ENCODE measurements at regions not wholly inside any gene's neighbourhood (a gene's known extent, or its start where the extent isn't known, plus 50 kb on each side); places are given as distances from the start of the nearest gene placed in this dataset.

DNA sequence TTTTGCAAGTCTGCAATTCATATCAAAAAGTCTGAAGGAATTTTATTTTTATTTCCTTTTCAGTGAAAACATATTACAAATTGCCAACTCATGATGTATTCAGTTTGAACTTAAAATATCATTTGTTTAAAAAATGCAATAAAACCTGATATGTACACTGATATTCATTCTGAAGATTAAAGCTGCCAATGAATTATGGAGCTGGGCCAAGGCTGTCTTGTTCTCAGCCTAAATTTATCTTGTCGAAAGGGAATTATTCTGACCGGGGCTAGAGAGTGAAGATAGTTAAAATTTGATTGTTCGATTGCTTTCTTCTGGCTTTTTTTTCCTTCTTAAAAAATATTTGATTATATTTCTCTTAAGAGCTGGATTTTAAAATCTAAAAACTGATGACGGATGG lies 54.0 kb upstream of the RBFOX1 start:
- H3K79me2 ChIP-seq (ENCODE audit: control insufficient read depth, insufficient read depth, low read length): no peaks in the 10 kb centered on the region
- TF ChIP-seq EZH2 (IDR thresholded peaks at IDR 0.05; ENCODE audit: low read length, missing control alignments): no peak
- TF ChIP-seq, protein P1, sequence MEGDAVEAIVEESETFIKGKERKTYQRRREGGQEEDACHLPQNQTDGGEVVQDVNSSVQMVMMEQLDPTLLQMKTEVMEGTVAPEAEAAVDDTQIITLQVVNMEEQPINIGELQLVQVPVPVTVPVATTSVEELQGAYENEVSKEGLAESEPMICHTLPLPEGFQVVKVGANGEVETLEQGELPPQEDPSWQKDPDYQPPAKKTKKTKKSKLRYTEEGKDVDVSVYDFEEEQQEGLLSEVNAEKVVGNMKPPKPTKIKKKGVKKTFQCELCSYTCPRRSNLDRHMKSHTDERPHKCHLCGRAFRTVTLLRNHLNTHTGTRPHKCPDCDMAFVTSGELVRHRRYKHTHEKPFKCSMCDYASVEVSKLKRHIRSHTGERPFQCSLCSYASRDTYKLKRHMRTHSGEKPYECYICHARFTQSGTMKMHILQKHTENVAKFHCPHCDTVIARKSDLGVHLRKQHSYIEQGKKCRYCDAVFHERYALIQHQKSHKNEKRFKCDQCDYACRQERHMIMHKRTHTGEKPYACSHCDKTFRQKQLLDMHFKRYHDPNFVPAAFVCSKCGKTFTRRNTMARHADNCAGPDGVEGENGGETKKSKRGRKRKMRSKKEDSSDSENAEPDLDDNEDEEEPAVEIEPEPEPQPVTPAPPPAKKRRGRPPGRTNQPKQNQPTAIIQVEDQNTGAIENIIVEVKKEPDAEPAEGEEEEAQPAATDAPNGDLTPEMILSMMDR (conservative IDR thresholded peaks at IDR 0.05 in 1 of 2, IDR thresholded peaks at IDR 0.05 in 1 of 2; ENCODE audit: low read depth in 1 of 2, low read length in 2 of 2): no peak
- no peak for DNase-seq (ENCODE audit: low read depth in 2 of 2)
- H2AFZ ChIP-seq (ENCODE audit: low read length): no peak overlapping the region
- H3K4me1 ChIP-seq (ENCODE audit: control insufficient read depth, extremely low read depth, insufficient read depth, low read length): no peaks in the 10 kb centered on the region
- no peaks in the 10 kb centered on the region for H3K9me3 ChIP-seq (ENCODE audit: control insufficient read depth, insufficient read depth, low read depth, low read length)
- no peak overlapping the region for H3K27ac ChIP-seq (ENCODE audit: insufficient read depth, low read length)
- H4K20me1 ChIP-seq (ENCODE audit: control insufficient read depth, extremely low read depth, insufficient read depth, low read length): no peaks in the 10 kb centered on the region
- no peaks in the 10 kb centered on the region for H3K27me3 ChIP-seq (ENCODE audit: control insufficient read depth, insufficient read depth, low read length)
- no peak overlapping the region for H3K9ac ChIP-seq (ENCODE audit: insufficient read depth, low read length)
- no peak overlapping the region for H3K4me3 ChIP-seq (replicated peaks in 1 of 4; ENCODE audit: control extremely low read depth in 1 of 4, insufficient read depth in 1 of 4, low read depth in 3 of 4, low read length in 4 of 4)
- no peaks in the 10 kb centered on the region for H3K36me3 ChIP-seq (ENCODE audit: control insufficient read depth, insufficient read depth, low read length)
- H3K4me2 ChIP-seq (ENCODE audit: extremely low read depth, insufficient read depth, low read length): no peak overlapping the region

GRCh38 chr16:7272567-7273158 lies 60.0 kb upstream of the RBFOX1 start:
- no peak overlapping the region for H3K4me2 ChIP-seq (ENCODE audit: extremely low read depth, insufficient read depth, low read length)
- H4K20me1 ChIP-seq (ENCODE audit: control insufficient read depth, extremely low read depth, insufficient read depth, low read length): no peaks in the 10 kb centered on the region
- no peak overlapping the region for H3K27ac ChIP-seq (ENCODE audit: insufficient read depth, low read length)
- no peak for TF ChIP-seq EZH2 (IDR thresholded peaks at IDR 0.05; ENCODE audit: low read length, missing control alignments)
- TF ChIP-seq, protein P1 (conservative IDR thresholded peaks at IDR 0.05 in 1 of 2, IDR thresholded peaks at IDR 0.05 in 1 of 2; ENCODE audit: low read depth in 1 of 2, low read length in 2 of 2): no peak
- no peaks in the 10 kb centered on the region for H3K4me1 ChIP-seq (ENCODE audit: control insufficient read depth, extremely low read depth, insufficient read depth, low read length)
- no peaks in the 10 kb centered on the region for H3K79me2 ChIP-seq (ENCODE audit: control insufficient read depth, insufficient read depth, low read length)
- H3K36me3 ChIP-seq (ENCODE audit: control insufficient read depth, insufficient read depth, low read length): no peaks in the 10 kb centered on the region
- DNase-seq (ENCODE audit: low read depth in 2 of 2): no peak
- H3K9me3 ChIP-seq (ENCODE audit: control insufficient read depth, insufficient read depth, low read depth, low read length): no peaks in the 10 kb centered on the region
- no peak overlapping the region for H3K9ac ChIP-seq (ENCODE audit: insufficient read depth, low read length)
- H2AFZ ChIP-seq (ENCODE audit: low read length): no peak overlapping the region
- H3K27me3 ChIP-seq (ENCODE audit: control insufficient read depth, insufficient read depth, low read length): no peaks in the 10 kb centered on the region
- no peak overlapping the region for H3K4me3 ChIP-seq (replicated peaks in 1 of 4; ENCODE audit: control extremely low read depth in 1 of 4, insufficient read depth in 1 of 4, low read depth in 3 of 4, low read length in 4 of 4)

DNA sequence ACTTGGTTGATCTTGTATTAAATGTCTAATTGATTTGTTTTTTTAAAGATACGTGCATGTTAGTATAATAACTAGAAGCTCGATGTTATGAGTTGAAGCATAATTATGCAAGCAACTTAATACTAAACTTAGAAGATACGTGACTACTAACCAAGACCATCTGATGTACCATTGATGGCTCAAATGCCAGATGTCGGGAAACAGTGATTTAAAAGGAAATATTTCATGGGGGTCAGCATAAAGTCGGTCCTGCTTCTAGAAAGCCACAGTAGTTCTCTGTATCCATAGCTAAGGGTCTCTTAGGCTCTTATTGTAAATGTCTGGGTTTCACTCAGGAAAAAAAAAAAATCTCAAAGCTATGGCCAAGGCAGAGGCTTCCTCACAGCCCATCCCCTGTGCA lies 61.2 kb upstream of the RBFOX1 start:
- no peaks in the 10 kb centered on the region for H3K9me3 ChIP-seq (ENCODE audit: control insufficient read depth, insufficient read depth, low read depth, low read length)
- no peak overlapping the region for H3K4me3 ChIP-seq (replicated peaks in 1 of 4; ENCODE audit: control extremely low read depth in 1 of 4, insufficient read depth in 1 of 4, low read depth in 3 of 4, low read length in 4 of 4)
- no peaks in the 10 kb centered on the region for H3K27me3 ChIP-seq (ENCODE audit: control insufficient read depth, insufficient read depth, low read length)
- H2AFZ ChIP-seq (ENCODE audit: low read length): no peak overlapping the region
- TF ChIP-seq, protein P1 (conservative IDR thresholded peaks at IDR 0.05 in 1 of 2, IDR thresholded peaks at IDR 0.05 in 1 of 2; ENCODE audit: low read depth in 1 of 2, low read length in 2 of 2): no peak
- no peak for TF ChIP-seq EZH2 (IDR thresholded peaks at IDR 0.05; ENCODE audit: low read length, missing control alignments)
- no peak overlapping the region for H3K9ac ChIP-seq (ENCODE audit: insufficient read depth, low read length)
- no peaks in the 10 kb centered on the region for H3K36me3 ChIP-seq (ENCODE audit: control insufficient read depth, insufficient read depth, low read length)
- H3K4me1 ChIP-seq (ENCODE audit: control insufficient read depth, extremely low read depth, insufficient read depth, low read length): no peaks in the 10 kb centered on the region
- H3K79me2 ChIP-seq (ENCODE audit: control insufficient read depth, insufficient read depth, low read length): no peaks in the 10 kb centered on the region
- H3K27ac ChIP-seq (ENCODE audit: insufficient read depth, low read length): no peak overlapping the region
- no peak overlapping the region for H3K4me2 ChIP-seq (ENCODE audit: extremely low read depth, insufficient read depth, low read length)
- no peaks in the 10 kb centered on the region for H4K20me1 ChIP-seq (ENCODE audit: control insufficient read depth, extremely low read depth, insufficient read depth, low read length)
- no peak for DNase-seq (ENCODE audit: low read depth in 2 of 2)

Measured in fibroblast of lung (primary cell).